HL-60 (cell line): ENCODE measurements at regions not wholly inside any gene's neighbourhood (a gene's known extent, or its start where the extent isn't known, plus 50 kb on each side); places are given as distances from the start of the nearest gene placed in this dataset.

ENCODE experiments used
- DNase-seq, 2 experiments: peaks; one replicate each; pipeline ENCODE4 v3.0.0-alpha.2; 2010 to 2020; ENCODE audit warnings: low read depth in 1 of 2, low spot score in 1 of 2
- H3K27ac ChIP-seq: fragments of 250-450 bp; sonication (Bioruptor Pico); replicated peaks from 2 replicates; pipeline ENCODE4 v1.5.1; 2020; ENCODE audit warnings: mild to moderate bottlenecking, moderate library complexity
- H3K27me3 ChIP-seq: fragments of 250-450 bp; sonication (Bioruptor Pico); 2 replicates; pipeline ENCODE4 v1.5.1; 2021; ENCODE audit warnings: mild to moderate bottlenecking, moderate library complexity; ENCODE audit not compliant: insufficient read depth, poor library complexity, severe bottlenecking
- H3K4me3 ChIP-seq: replicated peaks from 2 replicates; pipeline ENCODE4 v1.5.1; 2011; ENCODE audit warnings: mild to moderate bottlenecking, control low read depth, low read length; ENCODE audit not compliant: insufficient read depth
- CTCF ChIP-seq: IDR thresholded peaks from one replicate; pipeline ENCODE4 v1.5.1; 2011; ENCODE audit warnings: low read length, control low read depth, inconsistent platforms; ENCODE audit not compliant: insufficient read depth
- GABPA ChIP-seq: IDR thresholded peaks from 2 replicates; pipeline ENCODE4 v1.6.1; 2012; ENCODE audit warnings: low read depth
- POLR2AphosphoS5 ChIP-seq: IDR thresholded peaks from 2 replicates; pipeline ENCODE4 v1.6.1; 2012; ENCODE audit warnings: low read depth
- REST ChIP-seq: IDR thresholded peaks from 2 replicates; pipeline ENCODE4 v1.6.1; 2012; ENCODE audit warnings: low read depth; ENCODE audit not compliant: insufficient replicate concordance
- SPI1 ChIP-seq: IDR thresholded peaks from 2 replicates; pipeline ENCODE4 v1.6.1; 2012; ENCODE audit warnings: low read depth, mild to moderate bottlenecking, borderline replicate concordance

- no peaks in the 10 kb centered on the region for H3K27me3 ChIP-seq
- TF ChIP-seq GABPA (no peak), REST (no peak), SPI1 (no peak), CTCF (no peak), POLR2AphosphoS5 (no peak)
- DNase-seq: no peak
- no peak overlapping the region for H3K4me3 ChIP-seq
- H3K27ac ChIP-seq: no peak overlapping the region
Observed at GRCh38 chr3:159848348-159849118, 140.1 kb upstream of the IL12A start.

- Histone ChIP-seq H3K27me3 (no peaks in the 10 kb centered on the region), H3K27ac (no peak overlapping the region), H3K4me3 (no peak overlapping the region)
- DNase-seq: peak; percentile 63 to 68
- peak; percentile 27; the same call in 1 of the 2 replicates for TF ChIP-seq POLR2AphosphoS5
- no peak for TF ChIP-seq CTCF
Observed at GRCh38 chr3:159850481-159850880, 138.2 kb upstream of the IL12A start.

GRCh38 chr3:159852266-159852665 is 136.4 kb upstream of the IL12A start:
- no peak overlapping the region for H3K27ac ChIP-seq
- H3K27me3 ChIP-seq: no peaks in the 10 kb centered on the region
- H3K4me3 ChIP-seq: no peak overlapping the region
- no peak for DNase-seq
- TF ChIP-seq GABPA (no peak), SPI1 (no peak), CTCF (no peak), POLR2AphosphoS5 (no peak), REST (no peak)

- TF ChIP-seq CTCF (no peak), SPI1 (no peak), POLR2AphosphoS5 (no peak), GABPA (no peak), REST (no peak)
- H3K27me3 ChIP-seq: no peaks in the 10 kb centered on the region
- H3K4me3 ChIP-seq: no peak overlapping the region
- no peak for DNase-seq
- H3K27ac ChIP-seq: no peak overlapping the region
Observed at GRCh38 chr3:159852821-159853505, 135.7 kb upstream of the IL12A start.
